ENCODE measurements at regions not wholly inside any gene's neighbourhood (a gene's known extent, or its start where the extent isn't known, plus 50 kb on each side); places are given as distances from the start of the nearest gene placed in this dataset.
"Not testable (repeated sequence)": the region's sequence is repeated elsewhere in the genome, so short reads cannot be mapped to it uniquely, and the experiment has no call there.

- H3K4me3 Mint-ChIP-seq: no peak overlapping the region
- no peaks in the 10 kb centered on the region for H3K4me1 Mint-ChIP-seq
- Histone ChIP-seq H3K9me3 (ENCODE audit: control insufficient read depth in 2 of 2, low read length in 2 of 2) (no peaks in the 10 kb centered on the region), H3K27ac (ENCODE audit: insufficient read depth, low read length, poor library complexity, severe bottlenecking) (no peak overlapping the region), H3K27me3 (ENCODE audit: control insufficient read depth, insufficient read depth, low read length) (no peaks in the 10 kb centered on the region), H3K36me3 (ENCODE audit: control insufficient read depth, insufficient read depth, low read length) (no peaks in the 10 kb centered on the region), H3K4me1 (ENCODE audit: control insufficient read depth, insufficient read depth, low read length, poor library complexity, severe bottlenecking) (no peaks in the 10 kb centered on the region), H3K4me3 (ENCODE audit: low read depth, low read length) (no peak overlapping the region)
- H3K9me3 Mint-ChIP-seq: peaks cover 0 to 4% (median 0%) of the 10 kb centered on the region in 7 donors
- H3K36me3 Mint-ChIP-seq: no peaks in the 10 kb centered on the region
- DNase-seq: no peak
- H3K27me3 Mint-ChIP-seq: peaks cover 8% of the 10 kb centered on the region
- ATAC-seq (ENCODE audit: low read depth in 2 of 2): no peak
- H3K27ac Mint-ChIP-seq: no peak overlapping the region
Measured at GRCh38 chr1:30575066-30575465, 148.3 kb downstream of the MATN1 start.

- ATAC-seq (ENCODE audit: low read depth in 2 of 2) (no peak), DNase-seq (no peak)
- Mint-ChIP-seq H3K36me3 (no peaks in the 10 kb centered on the region), H3K4me1 (no peaks in the 10 kb centered on the region), H3K9me3 (peaks cover 0 to 4% (median 0%) of the 10 kb centered on the region in 7 donors), H3K27me3 (peaks cover 8% of the 10 kb centered on the region), H3K27ac (no peak overlapping the region), H3K4me3 (no peak overlapping the region)
- no peak overlapping the region for H3K27ac ChIP-seq (ENCODE audit: insufficient read depth, low read length, poor library complexity, severe bottlenecking)
- no peaks in the 10 kb centered on the region for H3K36me3 ChIP-seq (ENCODE audit: control insufficient read depth, insufficient read depth, low read length)
- H3K4me1 ChIP-seq (ENCODE audit: control insufficient read depth, insufficient read depth, low read length, poor library complexity, severe bottlenecking): no peaks in the 10 kb centered on the region
- H3K27me3 ChIP-seq (ENCODE audit: control insufficient read depth, insufficient read depth, low read length): no peaks in the 10 kb centered on the region
- no peaks in the 10 kb centered on the region for H3K9me3 ChIP-seq (ENCODE audit: control insufficient read depth in 2 of 2, low read length in 2 of 2)
- no peak overlapping the region for H3K4me3 ChIP-seq (ENCODE audit: low read depth, low read length)
Measured at GRCh38 chr1:30572192-30572591, 151.2 kb downstream of the MATN1 start.

GRCh38 chr1:30571380-30571779 is 152.0 kb downstream of the MATN1 start:
- ATAC-seq (ENCODE audit: low read depth in 2 of 2) (no peak), DNase-seq (no peak)
- Mint-ChIP-seq H3K27me3 (peaks cover 8% of the 10 kb centered on the region), H3K4me1 (no peaks in the 10 kb centered on the region), H3K36me3 (no peaks in the 10 kb centered on the region), H3K9me3 (peaks cover 0 to 4% (median 0%) of the 10 kb centered on the region in 7 donors), H3K27ac (no peak overlapping the region), H3K4me3 (no peak overlapping the region)
- Histone ChIP-seq H3K4me3 (ENCODE audit: low read depth, low read length) (no peak overlapping the region), H3K4me1 (ENCODE audit: control insufficient read depth, insufficient read depth, low read length, poor library complexity, severe bottlenecking) (no peaks in the 10 kb centered on the region), H3K27ac (ENCODE audit: insufficient read depth, low read length, poor library complexity, severe bottlenecking) (no peak overlapping the region), H3K9me3 (ENCODE audit: control insufficient read depth in 2 of 2, low read length in 2 of 2) (no peaks in the 10 kb centered on the region), H3K36me3 (ENCODE audit: control insufficient read depth, insufficient read depth, low read length) (no peaks in the 10 kb centered on the region), H3K27me3 (ENCODE audit: control insufficient read depth, insufficient read depth, low read length) (no peaks in the 10 kb centered on the region)

GRCh38 chr1:30569384-30569783 is 154.0 kb downstream of the MATN1 start:
- Histone ChIP-seq H3K27ac (ENCODE audit: insufficient read depth, low read length, poor library complexity, severe bottlenecking) (no peak overlapping the region), H3K27me3 (ENCODE audit: control insufficient read depth, insufficient read depth, low read length) (peaks cover 3% of the 10 kb centered on the region), H3K36me3 (ENCODE audit: control insufficient read depth, insufficient read depth, low read length) (no peaks in the 10 kb centered on the region), H3K4me3 (ENCODE audit: low read depth, low read length) (no peak overlapping the region), H3K9me3 (ENCODE audit: control insufficient read depth in 2 of 2, low read length in 2 of 2) (peaks cover 0 to under 1% of the 10 kb centered on the region in 2 experiments), H3K4me1 (ENCODE audit: control insufficient read depth, insufficient read depth, low read length, poor library complexity, severe bottlenecking) (no peaks in the 10 kb centered on the region)
- Mint-ChIP-seq H3K4me1 (no peaks in the 10 kb centered on the region), H3K27me3 (peaks cover 9% of the 10 kb centered on the region), H3K4me3 (no peak overlapping the region), H3K27ac (no peak overlapping the region), H3K36me3 (no peaks in the 10 kb centered on the region), H3K9me3 (peaks cover 0 to 4% (median 2%) of the 10 kb centered on the region in 7 donors)
- DNase-seq (no peak), ATAC-seq (ENCODE audit: low read depth in 2 of 2) (no peak)

GRCh38 chr1:30562559-30562958 is 160.8 kb downstream of the MATN1 start:
- no peaks in the 10 kb centered on the region for H3K4me1 Mint-ChIP-seq
- H3K27ac ChIP-seq (ENCODE audit: insufficient read depth, low read length, poor library complexity, severe bottlenecking): no peak overlapping the region
- no peaks in the 10 kb centered on the region for H3K36me3 Mint-ChIP-seq
- H3K4me1 ChIP-seq (ENCODE audit: control insufficient read depth, insufficient read depth, low read length, poor library complexity, severe bottlenecking): no peaks in the 10 kb centered on the region
- ATAC-seq (ENCODE audit: low read depth in 2 of 2): no peak
- no peak for DNase-seq
- no peak overlapping the region for H3K4me3 ChIP-seq (ENCODE audit: low read depth, low read length)
- peaks cover 0 to 33% (median 9%) of the 10 kb centered on the region in 7 donors for H3K9me3 Mint-ChIP-seq
- H3K9me3 ChIP-seq (ENCODE audit: control insufficient read depth in 2 of 2, low read length in 2 of 2): peaks cover 16 to 24% of the 10 kb centered on the region in 2 experiments
- peaks cover 8% of the 10 kb centered on the region for H3K27me3 ChIP-seq (ENCODE audit: control insufficient read depth, insufficient read depth, low read length)
- no peaks in the 10 kb centered on the region for H3K36me3 ChIP-seq (ENCODE audit: control insufficient read depth, insufficient read depth, low read length)
- no peak overlapping the region for H3K27ac Mint-ChIP-seq
- H3K4me3 Mint-ChIP-seq: no peak overlapping the region
- H3K27me3 Mint-ChIP-seq: peaks cover 20% of the 10 kb centered on the region

GRCh38 chr1:30551603-30552002 is 171.8 kb downstream of the MATN1 start:
- DNase-seq (no peak), ATAC-seq (ENCODE audit: low read depth in 2 of 2) (no peak)
- no peak overlapping the region for H3K27ac ChIP-seq (ENCODE audit: insufficient read depth, low read length, poor library complexity, severe bottlenecking)
- H3K36me3 ChIP-seq (ENCODE audit: control insufficient read depth, insufficient read depth, low read length): no peaks in the 10 kb centered on the region
- no peaks in the 10 kb centered on the region for H3K9me3 ChIP-seq (ENCODE audit: control insufficient read depth in 2 of 2, low read length in 2 of 2)
- H3K4me3 Mint-ChIP-seq: no peak overlapping the region
- H3K27me3 Mint-ChIP-seq: peaks cover 11% of the 10 kb centered on the region
- no peaks in the 10 kb centered on the region for H3K36me3 Mint-ChIP-seq
- H3K4me1 Mint-ChIP-seq: no peaks in the 10 kb centered on the region
- no peaks in the 10 kb centered on the region for H3K4me1 ChIP-seq (ENCODE audit: control insufficient read depth, insufficient read depth, low read length, poor library complexity, severe bottlenecking)
- no peak overlapping the region for H3K27ac Mint-ChIP-seq
- H3K9me3 Mint-ChIP-seq: peaks cover 0 to 9% (median 0%) of the 10 kb centered on the region in 7 donors
- peaks cover 2% of the 10 kb centered on the region for H3K27me3 ChIP-seq (ENCODE audit: control insufficient read depth, insufficient read depth, low read length)
- H3K4me3 ChIP-seq (ENCODE audit: low read depth, low read length): no peak overlapping the region

GRCh38 chr1:30550365-30551220 is 172.8 kb downstream of the MATN1 start:
- Histone ChIP-seq H3K27me3 (ENCODE audit: control insufficient read depth, insufficient read depth, low read length) (peaks cover 2% of the 10 kb centered on the region), H3K9me3 (ENCODE audit: control insufficient read depth in 2 of 2, low read length in 2 of 2) (no peaks in the 10 kb centered on the region), H3K4me1 (ENCODE audit: control insufficient read depth, insufficient read depth, low read length, poor library complexity, severe bottlenecking) (no peaks in the 10 kb centered on the region), H3K36me3 (ENCODE audit: control insufficient read depth, insufficient read depth, low read length) (no peaks in the 10 kb centered on the region), H3K27ac (ENCODE audit: insufficient read depth, low read length, poor library complexity, severe bottlenecking) (no peak overlapping the region), H3K4me3 (ENCODE audit: low read depth, low read length) (no peak overlapping the region)
- Mint-ChIP-seq H3K4me3 (no peak overlapping the region), H3K4me1 (no peaks in the 10 kb centered on the region), H3K27me3 (peaks cover 14% of the 10 kb centered on the region), H3K9me3 (peaks cover 0 to 4% (median 0%) of the 10 kb centered on the region in 7 donors), H3K27ac (no peak overlapping the region), H3K36me3 (no peaks in the 10 kb centered on the region)
- no peak for ATAC-seq (ENCODE audit: low read depth in 2 of 2)
- DNase-seq: no peak

- not testable (repeated sequence) for DNase-seq; H3K4me1 ChIP-seq (ENCODE audit: control insufficient read depth, insufficient read depth, low read length, poor library complexity, severe bottlenecking); ATAC-seq (ENCODE audit: low read depth in 2 of 2); H3K27ac ChIP-seq (ENCODE audit: insufficient read depth, low read length, poor library complexity, severe bottlenecking); H3K36me3 Mint-ChIP-seq; H3K27ac Mint-ChIP-seq; H3K9me3 ChIP-seq (ENCODE audit: control insufficient read depth in 2 of 2, low read length in 2 of 2); H3K27me3 ChIP-seq (ENCODE audit: control insufficient read depth, insufficient read depth, low read length); H3K9me3 Mint-ChIP-seq; H3K36me3 ChIP-seq (ENCODE audit: control insufficient read depth, insufficient read depth, low read length); H3K4me3 Mint-ChIP-seq; H3K27me3 Mint-ChIP-seq; H3K4me1 Mint-ChIP-seq; H3K4me3 ChIP-seq (ENCODE audit: low read depth, low read length)
Measured at GRCh38 chr1:30549872-30550271, 173.5 kb downstream of the MATN1 start.
